Colon (tissue), 2 donors: ENCODE measurements at regions not wholly inside any gene's neighbourhood (a gene's known extent, or its start where the extent isn't known, plus 50 kb on each side); places are given as distances from the start of the nearest gene placed in this dataset.

Experiments
- FAIRE-seq: peaks from 2 replicates; lab custom pipeline; 2012; peaks lifted over from hg19 to GRCh38; lab: Jason Lieb, UNC
- donor health status: control.
- donor health status: control.

GRCh38 chr6:22884456-22884855, 315.1 kb downstream of the HDGFL1 start:
- FAIRE-seq: no peak

- no peak for FAIRE-seq
These were observed 317.6 kb downstream of the HDGFL1 start for GRCh38 chr6:22886650-22887581.

- FAIRE-seq: no peak
These were observed 318.9 kb downstream of the HDGFL1 start for GRCh38 chr6:22888163-22888752.

- no peak for FAIRE-seq
These were observed 322.6 kb downstream of the HDGFL1 start for GRCh38 chr6:22891934-22892333.

- no peak for FAIRE-seq
These were observed 323.1 kb downstream of the HDGFL1 start for GRCh38 chr6:22892452-22892851.

GRCh38 chr6:22896696-22897095, 327.3 kb downstream of the HDGFL1 start:
- FAIRE-seq: no peak

GRCh38 chr6:22899426-22899825, 330.1 kb downstream of the HDGFL1 start:
- no peak for FAIRE-seq

GRCh38 chr6:22903826-22904225, 334.5 kb downstream of the HDGFL1 start:
- no peak for FAIRE-seq

GRCh38 chr6:22904431-22904830, 335.1 kb downstream of the HDGFL1 start:
- no peak for FAIRE-seq

GRCh38 chr6:22906091-22906549, 336.8 kb downstream of the HDGFL1 start:
- FAIRE-seq: no peak

GRCh38 chr6:22907085-22907484, 337.7 kb downstream of the HDGFL1 start:
- no peak for FAIRE-seq

GRCh38 chr6:22910370-22910769, 341.0 kb downstream of the HDGFL1 start:
- no peak for FAIRE-seq

- FAIRE-seq: no peak
These were observed 344.2 kb downstream of the HDGFL1 start for GRCh38 chr6:22913612-22914011.

GRCh38 chr6:22917344-22917743, 348.0 kb downstream of the HDGFL1 start:
- FAIRE-seq: no peak

- no peak for FAIRE-seq
These were observed 352.5 kb downstream of the HDGFL1 start for GRCh38 chr6:22921828-22922227.

GRCh38 chr6:22925304-22925835, 356.0 kb downstream of the HDGFL1 start:
- no peak for FAIRE-seq

GRCh38 chr6:22925920-22926789, 356.8 kb downstream of the HDGFL1 start:
- FAIRE-seq: no peak

- no peak for FAIRE-seq
These were observed 357.5 kb downstream of the HDGFL1 start for GRCh38 chr6:22926790-22927354.

- FAIRE-seq: no peak
These were observed 359.4 kb downstream of the HDGFL1 start for GRCh38 chr6:22928775-22929174.

GRCh38 chr6:22929311-22929985, 360.1 kb downstream of the HDGFL1 start:
- FAIRE-seq: no peak

GRCh38 chr6:22940581-22941290, 371.4 kb downstream of the HDGFL1 start:
- FAIRE-seq: no peak
